ENCODE measurements at regions not wholly inside any gene's neighbourhood (a gene's known extent, or its start where the extent isn't known, plus 50 kb on each side); places are given as distances from the start of the nearest gene placed in this dataset.

- TF ChIP-seq RAD21 (IDR thresholded peaks at IDR 0.05; ENCODE audit: insufficient read depth, low read depth, low read length) = no peak
Observed at GRCh38 chrX:122244080-122244479, 940.0 kb upstream of the GRIA3 start (continued).

- no peak overlapping the region for H3K27ac ChIP-seq (ENCODE audit: control insufficient read depth, insufficient read depth)
- no peaks in the 10 kb centered on the region for H3K27me3 ChIP-seq (replicated peaks in 1 of 2; ENCODE audit: control insufficient read depth in 2 of 2, insufficient read depth in 2 of 2, low read length in 1 of 2)
- no peak overlapping the region for H3K9ac ChIP-seq (ENCODE audit: control insufficient read depth, insufficient read depth, low read length)
- no TSS peak for BruUV-seq (replicated peaks)
- DNase-seq (ENCODE audit: low read depth, low spot score) (no peak), ATAC-seq (no peak), FAIRE-seq (no peak)
- H3K4me1 ChIP-seq (ENCODE audit: control insufficient read depth, insufficient read depth, low read length) = no peaks in the 10 kb centered on the region
- in situ Hi-C loops (cut with MboI) (no loop called here), intact Hi-C loops (cut with micrococcal nuclease; ENCODE audit: unreplicated experiment) (no loop called here)
- H4K20me1 ChIP-seq (ENCODE audit: control insufficient read depth, insufficient read depth) = no peaks in the 10 kb centered on the region
- H3K4me3 ChIP-seq = no peak overlapping the region
- ChIA-PET POLR2A (no interaction called here), SMC1A (ENCODE audit: uncharacterized antibody, unreplicated experiment) (interaction anchor here (0.7 to 0.8 kb wide), 2 partner anchors 22 to 127 kb away, joined by 3 read pairs; no protein-coding TSS in a partner anchor), CTCF (no interaction called here), RAD21 (ENCODE audit: unreplicated experiment) (no interaction called here)
- no peaks in the 10 kb centered on the region for H3K9me3 ChIP-seq (replicated peaks; ENCODE audit: control insufficient read depth, insufficient read depth, low read length)
- TF ChIP-seq HDGF (IDR thresholded peaks at IDR 0.05) (no peak), ZNF687 (IDR thresholded peaks at IDR 0.05) (no peak), SP1 (IDR thresholded peaks at IDR 0.05; ENCODE audit: low read depth, low read length) (no peak), EZH2 (IDR thresholded peaks at IDR 0.05; ENCODE audit: borderline replicate concordance, control insufficient read depth, low read depth, low read length) (no peak), MXI1 (IDR thresholded peaks at IDR 0.05; ENCODE audit: low read depth, low read length) (no peak), IRF5 (IDR thresholded peaks at IDR 0.05; ENCODE audit: borderline replicate concordance) (no peak), FOXM1 (IDR thresholded peaks at IDR 0.05; ENCODE audit: low read depth, low read length) (no peak), SMARCA5 (IDR thresholded peaks at IDR 0.05) (no peak), RCOR1 (conservative IDR thresholded peaks at IDR 0.05; ENCODE audit: low read depth, low read length) (no peak), FOS (IDR thresholded peaks at IDR 0.05; ENCODE audit: borderline replicate concordance, extremely low read depth, insufficient read length) (no peak), E2F4 (IDR thresholded peaks at IDR 0.05; ENCODE audit: low read depth, low read length) (no peak), SMAD1 (IDR thresholded peaks at IDR 0.05; ENCODE audit: low read depth, partially characterized antibody) (no peak), GABPA (IDR thresholded peaks at IDR 0.05; ENCODE audit: low read depth) (no peak), NFYB (IDR thresholded peaks at IDR 0.05; ENCODE audit: insufficient read depth, low read depth, low read length) (no peak), MAX (IDR thresholded peaks at IDR 0.05; ENCODE audit: low read depth, low read length) (no peak)
- no peak overlapping the region for H2AFZ ChIP-seq (ENCODE audit: control insufficient read depth, low read depth, low read length)
- H3K36me3 ChIP-seq (ENCODE audit: control insufficient read depth in 2 of 2, insufficient read depth in 2 of 2, low read length in 1 of 2) = no peaks in the 10 kb centered on the region
- no peaks in the 10 kb centered on the region for H3K79me2 ChIP-seq (ENCODE audit: control insufficient read depth, insufficient read depth, low read length)
- H3K4me2 ChIP-seq (ENCODE audit: control insufficient read depth, insufficient read depth) = no peak overlapping the region
Observed at GRCh38 chrX:122245175-122245574, 938.9 kb upstream of the GRIA3 start.

All from GM12878 (cell line).